ENCODE measurements at regions not wholly inside any gene's neighbourhood (a gene's known extent, or its start where the extent isn't known, plus 50 kb on each side); places are given as distances from the start of the nearest gene placed in this dataset.

- no peak for DNase-seq (ENCODE audit: low read depth in 2 of 2)
Observed at GRCh38 chr14:44010071-44010470, 497.0 kb downstream of the FSCB start.

DNA sequence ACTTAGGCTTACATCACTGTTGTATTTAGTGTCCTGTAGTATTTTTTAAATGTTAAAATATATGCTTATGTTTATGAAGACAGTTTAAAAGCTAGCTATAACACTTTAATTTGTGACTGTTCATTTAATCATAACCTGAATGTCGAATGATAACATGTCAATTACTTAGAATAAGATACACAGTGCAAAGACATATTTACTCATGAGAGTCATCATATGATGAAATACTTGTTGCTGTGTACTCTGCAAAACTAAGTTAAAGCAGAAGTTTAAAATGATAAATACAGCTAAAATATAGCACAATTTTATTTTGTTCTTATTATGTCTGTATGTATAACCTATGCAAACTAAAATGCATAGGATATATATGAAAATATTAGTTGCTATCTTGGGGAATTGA, 497.4 kb downstream of the FSCB start:
- no peak for DNase-seq (ENCODE audit: low read depth in 2 of 2)

- DNase-seq (ENCODE audit: low read depth in 2 of 2), result no peak
Observed at GRCh38 chr14:43988989-43989388, 518.1 kb downstream of the FSCB start.

DNA sequence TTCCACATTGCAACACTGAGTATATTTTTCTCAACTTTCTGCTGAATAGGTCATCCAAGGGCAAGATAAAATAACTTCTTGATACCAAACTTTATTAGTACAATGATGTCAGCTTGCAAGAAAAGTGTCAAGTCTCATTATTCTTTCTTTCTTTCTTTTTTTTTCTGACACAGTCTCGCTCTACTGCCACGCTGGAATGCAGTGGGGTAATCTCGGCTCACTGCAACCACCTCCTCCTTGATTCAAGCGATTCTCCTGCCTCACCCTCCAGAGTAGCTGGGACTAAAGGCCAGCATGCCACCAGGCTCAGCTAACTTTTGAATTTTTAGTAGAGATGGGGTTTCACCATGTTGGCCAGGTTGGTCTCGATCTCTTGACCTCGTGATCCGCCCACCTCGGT, 523.4 kb downstream of the FSCB start:
- no peak for DNase-seq (ENCODE audit: low read depth in 2 of 2)

DNA sequence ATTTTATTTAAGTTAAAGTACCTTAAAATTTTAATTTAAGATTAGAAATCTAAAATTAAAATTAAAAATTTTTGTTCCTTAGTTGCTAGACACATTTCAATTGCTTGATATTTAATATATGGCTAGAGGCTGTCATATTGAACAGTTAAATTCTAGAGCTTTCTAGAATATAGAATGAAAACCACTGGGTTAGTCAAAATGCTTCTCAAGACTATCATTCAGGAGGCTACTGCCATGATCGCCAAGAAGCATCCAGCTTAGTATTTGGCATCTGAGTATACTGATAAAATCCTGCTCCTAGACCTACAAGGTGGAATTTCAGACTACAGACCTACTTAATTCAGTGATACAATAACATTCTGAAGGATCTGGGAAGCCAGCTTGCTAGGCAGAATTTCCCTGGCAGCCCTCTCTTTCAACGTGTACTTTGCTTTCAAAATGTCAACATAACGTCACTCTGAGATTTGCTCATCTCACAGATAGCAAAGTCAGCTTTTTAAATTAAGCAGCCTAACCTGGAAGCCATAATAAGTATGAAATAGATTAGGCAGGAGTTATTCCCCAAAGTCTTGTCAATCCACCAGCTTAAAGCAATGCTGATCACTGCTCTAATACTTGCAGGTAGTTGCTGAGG, 525.8 kb downstream of the FSCB start:
- DNase-seq (ENCODE audit: low read depth in 2 of 2), result no peak

GRCh38 chr14:43956741-43957140, 550.3 kb downstream of the FSCB start:
- DNase-seq (ENCODE audit: low read depth in 2 of 2), result no peak

DNA sequence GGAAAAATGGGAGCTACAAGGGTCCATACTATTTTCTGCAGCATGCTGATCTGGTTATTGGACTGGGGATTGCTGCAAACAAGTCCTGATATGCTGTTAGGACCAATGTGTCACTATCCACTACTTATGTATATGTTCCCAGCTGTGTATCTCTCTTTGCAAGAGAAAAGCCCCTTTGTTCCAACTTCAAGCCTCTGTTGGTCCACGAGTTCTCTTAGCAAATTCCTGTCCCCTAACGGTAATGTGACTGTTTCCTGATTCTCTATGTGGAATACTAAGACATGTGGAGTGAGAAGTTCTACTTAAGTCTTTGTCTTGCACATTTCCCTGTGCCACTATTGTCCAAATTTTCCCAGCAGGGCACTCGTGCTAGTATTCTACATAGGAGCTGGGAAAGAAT, 557.7 kb downstream of the FSCB start:
- DNase-seq (ENCODE audit: low read depth in 2 of 2), result no peak

DNA sequence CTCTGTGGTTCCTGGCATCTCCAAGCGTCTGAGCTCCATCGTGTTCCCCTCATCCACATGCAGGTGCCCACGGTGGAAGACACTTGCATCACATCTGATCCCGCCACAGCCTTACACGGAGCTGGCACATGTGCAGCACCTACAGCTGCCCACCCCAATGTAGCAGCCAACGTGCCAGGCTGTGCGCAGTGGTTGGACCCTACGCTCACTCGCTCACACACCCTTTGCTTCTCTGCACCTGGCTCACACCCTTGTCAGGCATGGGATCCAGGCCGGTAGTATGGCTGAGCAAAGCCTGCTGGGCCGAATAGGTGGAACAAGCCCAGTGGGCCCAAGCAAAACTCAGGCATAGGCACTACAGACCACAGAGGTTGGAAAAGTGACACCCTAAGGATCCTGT, 567.2 kb downstream of the FSCB start:
- DNase-seq (ENCODE audit: low read depth in 2 of 2), result no peak

DNA sequence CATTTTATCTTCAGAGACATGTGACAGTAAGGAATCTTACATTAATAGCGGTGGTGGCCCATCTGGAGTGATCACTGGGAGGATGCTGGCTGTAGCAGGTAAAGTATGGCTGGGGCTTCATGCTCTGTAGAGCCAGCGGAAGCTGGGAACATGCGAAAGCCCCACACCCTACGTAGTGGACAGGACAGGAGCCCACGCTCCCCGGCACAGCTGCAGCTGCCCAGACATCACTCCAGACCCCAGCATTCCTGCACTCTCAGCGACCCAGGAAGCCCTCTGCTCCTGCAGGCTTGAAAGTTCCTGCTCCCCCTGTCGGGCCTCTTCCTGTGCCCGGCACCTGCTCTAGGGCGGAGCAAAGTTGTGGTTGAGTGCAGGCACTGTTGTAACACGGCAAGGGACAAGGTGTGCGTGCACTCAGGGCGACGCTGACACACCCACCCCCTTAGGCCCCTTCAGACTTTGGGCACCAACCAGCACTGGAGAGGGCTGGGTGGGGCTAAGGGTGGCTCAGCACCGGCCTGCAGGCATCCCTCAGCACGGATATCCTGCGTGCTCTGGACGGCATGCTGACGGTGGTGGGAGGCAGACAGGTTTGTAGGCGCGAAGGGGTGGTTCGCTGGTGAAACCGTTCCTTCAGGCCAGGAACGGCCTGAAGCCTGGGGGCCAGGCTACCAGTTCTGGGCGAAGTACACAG, 568.3 kb downstream of the FSCB start:
- DNase-seq (ENCODE audit: low read depth in 2 of 2), result no peak

- no peak for DNase-seq (ENCODE audit: low read depth in 2 of 2)
Observed at GRCh38 chr14:43937001-43937400, 570.1 kb downstream of the FSCB start.

DNA sequence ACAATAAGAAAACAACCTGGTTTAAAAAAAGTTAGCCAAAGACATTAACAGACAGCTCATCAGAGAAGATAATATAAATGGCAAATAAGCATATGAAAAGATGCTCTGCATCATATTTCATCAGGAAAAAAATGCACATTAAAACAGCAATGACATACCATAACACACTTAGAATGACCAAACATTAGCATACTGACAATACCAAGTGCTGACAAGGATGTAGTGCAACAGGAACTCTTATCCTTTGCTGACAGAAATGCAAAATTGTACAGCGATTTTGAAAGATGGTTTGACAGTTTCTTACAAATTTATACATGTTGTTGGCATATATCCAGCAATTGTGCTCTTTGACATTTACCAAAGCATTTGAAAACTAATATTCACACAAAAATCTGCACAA, 573.0 kb downstream of the FSCB start:
- no peak for DNase-seq (ENCODE audit: low read depth in 2 of 2)

- DNase-seq (ENCODE audit: low read depth in 2 of 2), result no peak
Observed at GRCh38 chr14:43914041-43914693, 592.9 kb downstream of the FSCB start.

GRCh38 chr14:43903209-43903608, 603.9 kb downstream of the FSCB start:
- no peak for DNase-seq (ENCODE audit: low read depth in 2 of 2)

GRCh38 chr14:43901911-43902673, 605.0 kb downstream of the FSCB start:
- DNase-seq (ENCODE audit: low read depth in 2 of 2), result no peak

DNA sequence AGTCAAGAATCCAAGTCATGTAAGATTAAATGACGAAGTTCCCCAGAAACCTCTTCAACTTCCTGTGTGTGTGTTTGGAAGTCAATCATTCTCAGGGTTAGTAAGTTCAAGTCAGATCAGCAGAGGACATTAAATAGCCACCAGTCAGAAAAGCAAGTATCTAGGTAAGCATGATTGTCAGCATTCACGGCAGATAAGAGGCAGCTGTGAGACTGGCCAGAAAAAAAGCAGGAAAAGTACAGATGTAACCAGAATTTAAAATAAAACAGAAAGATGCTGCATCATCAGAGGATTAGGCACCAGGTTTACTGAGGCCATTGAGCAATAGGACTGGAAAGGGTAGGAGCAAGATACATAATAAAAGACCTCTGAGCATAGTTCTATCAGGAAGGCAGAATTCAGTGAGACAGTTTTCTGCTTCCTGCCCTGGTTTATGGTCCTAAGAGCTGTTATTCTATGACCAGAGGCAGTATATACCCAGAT, 606.9 kb downstream of the FSCB start:
- no peak for DNase-seq (ENCODE audit: low read depth in 2 of 2)

DNA sequence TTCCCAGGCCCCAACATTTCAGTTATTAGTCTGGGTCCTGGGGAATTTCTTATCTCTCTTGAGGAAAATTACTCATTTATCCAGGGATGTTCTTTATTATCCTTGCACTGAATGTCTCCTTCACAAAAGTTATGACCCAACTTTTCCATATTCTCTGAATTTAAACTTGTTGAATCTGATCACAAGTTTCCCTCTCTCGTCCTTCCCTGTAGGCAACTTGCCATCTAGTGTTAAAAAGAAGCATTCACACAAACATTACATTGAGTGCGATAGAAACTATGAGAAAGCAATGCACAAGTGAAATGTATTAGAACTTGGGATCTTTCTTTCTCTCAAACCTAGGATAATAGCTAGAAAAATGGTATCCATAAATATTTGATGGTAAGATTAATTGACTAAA, 608.4 kb downstream of the FSCB start:
- DNase-seq (ENCODE audit: low read depth in 2 of 2), result no peak

- no peak for DNase-seq (ENCODE audit: low read depth in 2 of 2)
Observed at GRCh38 chr14:43896044-43896443, 611.0 kb downstream of the FSCB start.

- no peak for DNase-seq (ENCODE audit: low read depth in 2 of 2)
Observed at GRCh38 chr14:43894534-43894933, 612.5 kb downstream of the FSCB start.

DNA sequence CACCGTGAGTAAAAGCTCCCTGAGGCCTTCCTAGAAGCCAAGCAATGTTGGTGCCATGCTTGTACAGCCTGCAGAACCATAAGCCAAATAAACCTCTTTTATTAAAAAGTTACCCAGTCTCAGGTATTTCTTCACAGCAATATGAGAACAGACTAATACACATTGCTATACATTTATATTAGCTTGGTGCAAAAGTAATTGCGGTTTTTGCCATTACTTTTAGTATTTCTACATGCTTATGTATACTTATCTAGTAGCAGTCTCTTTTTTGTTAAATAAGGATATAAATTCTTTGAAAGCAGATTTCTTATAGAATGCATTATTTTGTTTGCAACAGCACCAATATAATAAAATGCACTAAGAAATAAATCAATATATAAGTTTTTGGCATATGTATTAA, 619.6 kb downstream of the FSCB start:
- no peak for DNase-seq (ENCODE audit: low read depth in 2 of 2)

- DNase-seq (ENCODE audit: low read depth in 2 of 2), result no peak
Observed at GRCh38 chr14:43877351-43877960, 629.6 kb downstream of the FSCB start.

- DNase-seq (ENCODE audit: low read depth in 2 of 2), result no peak
Observed at GRCh38 chr14:43872752-43873655, 634.1 kb downstream of the FSCB start.

Data from stimulated activated CD4-positive, alpha-beta T cell treated with anti-CD3 and anti-CD28 coated beads, Interleukin-4, amount 100 ng/mL, for 48 hours (primary cell).